Upper lobe of right lung (tissue), 1 donor: ENCODE measurements at regions not wholly inside any gene's neighbourhood (a gene's known extent, or its start where the extent isn't known, plus 50 kb on each side); places are given as distances from the start of the nearest gene placed in this dataset.

Experiments
- ATAC-seq: fragments of 200-7000 bp; cut with Tn5 transposase; one replicate; pipeline ENCODE4 v1.9.1; 2020; ENCODE audit warnings: mild to moderate bottlenecking, moderate library complexity
- DNase-seq: peaks from one replicate; pipeline ENCODE4 v3.0.0-alpha.2; 2020
- H3K27ac ChIP-seq: fragments of 200-600 bp; one replicate; pipeline ENCODE4 v1.8.0; 2022
- H3K27me3 ChIP-seq: fragments of 200-600 bp; one replicate; pipeline ENCODE4 v1.8.0; 2022; ENCODE audit warnings: mild to moderate bottlenecking
- H3K36me3 ChIP-seq: fragments of 200-600 bp; one replicate; pipeline ENCODE4 v1.8.0; 2022
- H3K4me1 ChIP-seq: fragments of 200-600 bp; one replicate; pipeline ENCODE4 v1.8.0; 2022
- H3K4me3 ChIP-seq: fragments of 200-600 bp; one replicate; pipeline ENCODE4 v1.8.0; 2022; ENCODE audit warnings: mild to moderate bottlenecking
- H3K9me3 ChIP-seq: fragments of 200-600 bp; one replicate; pipeline ENCODE4 v1.8.0; 2022
- CTCF ChIP-seq: fragments of 200-600 bp; IDR thresholded peaks from one replicate; pipeline ENCODE4 v1.8.0; 2022; ENCODE audit warnings: antibody characterized with exemption
- intact Hi-C: fragments of 100-400 bp; cut with DNase I; formaldehyde crosslinking; loops from one replicate; pipeline ENCODE4 v1.11.0; 2022
- donor health status: DM: no; HTN: yes; CAD: no; lungs with severe emphysema.

GRCh38 chr11:121899520-121899919, 216.5 kb downstream of the BLID start:
- intact Hi-C loops = no loop called here
- no peaks in the 10 kb centered on the region for H3K4me1 ChIP-seq
- H3K27ac ChIP-seq = no peak overlapping the region
- H3K36me3 ChIP-seq = no peaks in the 10 kb centered on the region
- H3K9me3 ChIP-seq = no peaks in the 10 kb centered on the region
- TF ChIP-seq CTCF = no peak
- no peaks in the 10 kb centered on the region for H3K27me3 ChIP-seq
- ATAC-seq (no peak), DNase-seq (no peak)
- H3K4me3 ChIP-seq = no peak overlapping the region

- H3K4me3 ChIP-seq = no peak overlapping the region
- intact Hi-C loops = no loop called here
- H3K27ac ChIP-seq = no peak overlapping the region
- no peak for ATAC-seq
- no peaks in the 10 kb centered on the region for H3K27me3 ChIP-seq
- no peaks in the 10 kb centered on the region for H3K4me1 ChIP-seq
- no peaks in the 10 kb centered on the region for H3K36me3 ChIP-seq
- no peaks in the 10 kb centered on the region for H3K9me3 ChIP-seq
- no peak for TF ChIP-seq CTCF
- no peak for DNase-seq
Observed at GRCh38 chr11:121898903-121899302, 217.1 kb downstream of the BLID start.

GRCh38 chr11:121895919-121896318, 220.1 kb downstream of the BLID start:
- DNase-seq (no peak), ATAC-seq (no peak)
- Histone ChIP-seq H3K9me3 (no peaks in the 10 kb centered on the region), H3K36me3 (no peaks in the 10 kb centered on the region), H3K4me1 (no peaks in the 10 kb centered on the region), H3K27ac (no peak overlapping the region), H3K4me3 (no peak overlapping the region), H3K27me3 (no peaks in the 10 kb centered on the region)
- no peak for TF ChIP-seq CTCF
- intact Hi-C loops = no loop called here

- TF ChIP-seq CTCF = no peak
- H3K36me3 ChIP-seq = no peaks in the 10 kb centered on the region
- H3K27me3 ChIP-seq = no peaks in the 10 kb centered on the region
- no peak overlapping the region for H3K27ac ChIP-seq
- ATAC-seq (no peak), DNase-seq (no peak)
- intact Hi-C loops = no loop called here
- no peaks in the 10 kb centered on the region for H3K9me3 ChIP-seq
- H3K4me1 ChIP-seq = no peaks in the 10 kb centered on the region
- no peak overlapping the region for H3K4me3 ChIP-seq
Observed at GRCh38 chr11:121894581-121894980, 221.4 kb downstream of the BLID start.

- H3K36me3 ChIP-seq = no peaks in the 10 kb centered on the region
- intact Hi-C loops = no loop called here
- no peak overlapping the region for H3K27ac ChIP-seq
- no peaks in the 10 kb centered on the region for H3K9me3 ChIP-seq
- no peak overlapping the region for H3K4me3 ChIP-seq
- no peak for ATAC-seq
- no peaks in the 10 kb centered on the region for H3K27me3 ChIP-seq
- no peak for DNase-seq
- no peaks in the 10 kb centered on the region for H3K4me1 ChIP-seq
- no peak for TF ChIP-seq CTCF
Observed at GRCh38 chr11:121892863-121893262, 223.2 kb downstream of the BLID start.

- Histone ChIP-seq H3K36me3 (no peaks in the 10 kb centered on the region), H3K4me3 (no peak overlapping the region), H3K4me1 (no peaks in the 10 kb centered on the region), H3K27me3 (no peaks in the 10 kb centered on the region), H3K9me3 (no peaks in the 10 kb centered on the region), H3K27ac (no peak overlapping the region)
- no peak for TF ChIP-seq CTCF
- ATAC-seq (no peak), DNase-seq (no peak)
- intact Hi-C loops = no loop called here
Observed at GRCh38 chr11:121892131-121892681, 223.8 kb downstream of the BLID start.
